Activated T-helper 1 cell treated with anti-CD3 and anti-CD28 coated beads, Interleukin-12 subunit alpha, Interleukin-12 subunit beta, Interleukin-2, Interleukin-4 antibody, amounts not matched to agents 30 ng/mL and 10 ng/mL and 1 ng/mL, durations not matched to agents 14 hours and 24 hours and 36 hours (primary cell): ENCODE measurements at regions not wholly inside any gene's neighbourhood (a gene's known extent, or its start where the extent isn't known, plus 50 kb on each side); places are given as distances from the start of the nearest gene placed in this dataset.

ENCODE experiments used
- DNase-seq: peaks from one replicate; pipeline ENCODE4 v3.0.0; 2021; ENCODE audit warnings: low spot score
- H3K27ac Mint-ChIP-seq: one replicate; pipeline ENCODE4 v1.8.0; 2021; ENCODE audit warnings: mild to moderate bottlenecking, mixed read lengths
- H3K27me3 Mint-ChIP-seq: one replicate; pipeline ENCODE4 v1.8.0; 2022; ENCODE audit warnings: mild to moderate bottlenecking, moderate library complexity, mixed read lengths; ENCODE audit not compliant: insufficient read depth
- H3K36me3 Mint-ChIP-seq: one replicate; pipeline ENCODE4 v1.8.0; 2021; ENCODE audit warnings: low read depth, mixed read lengths
- H3K4me1 Mint-ChIP-seq: one replicate; pipeline ENCODE4 v1.8.0; 2021; ENCODE audit warnings: low read depth, mixed read lengths
- H3K4me3 Mint-ChIP-seq: one replicate; pipeline ENCODE4 v1.8.0; 2021; ENCODE audit warnings: mild to moderate bottlenecking, moderate library complexity, mixed read lengths
- H3K9me3 Mint-ChIP-seq: one replicate; pipeline ENCODE4 v1.8.0; 2021; ENCODE audit warnings: mixed read lengths
- intact Hi-C: fragments of 100-400 bp; cut with micrococcal nuclease; formaldehyde crosslinking; loops from one replicate; pipeline ENCODE4 v1.15.1; 2024

- H3K36me3 Mint-ChIP-seq = no peaks in the 10 kb centered on the region
- H3K4me3 Mint-ChIP-seq = no peak overlapping the region
- no peaks in the 10 kb centered on the region for H3K4me1 Mint-ChIP-seq
- H3K9me3 Mint-ChIP-seq = peaks cover 17% of the 10 kb centered on the region
- H3K27me3 Mint-ChIP-seq = no peaks in the 10 kb centered on the region
- intact Hi-C loops = no loop called here
- H3K27ac Mint-ChIP-seq = no peak overlapping the region
- DNase-seq = no peak
Measured at GRCh38 chr5:18023986-18024385, 389.7 kb downstream of the TAF11L14 start.

GRCh38 chr5:18024542-18024941 is 390.3 kb downstream of the TAF11L14 start:
- H3K36me3 Mint-ChIP-seq = no peaks in the 10 kb centered on the region
- no peak for DNase-seq
- intact Hi-C loops = no loop called here
- H3K27ac Mint-ChIP-seq = no peak overlapping the region
- H3K9me3 Mint-ChIP-seq = peaks cover 14% of the 10 kb centered on the region
- no peaks in the 10 kb centered on the region for H3K27me3 Mint-ChIP-seq
- H3K4me1 Mint-ChIP-seq = no peaks in the 10 kb centered on the region
- H3K4me3 Mint-ChIP-seq = no peak overlapping the region

GRCh38 chr5:18027241-18027867 is 393.1 kb downstream of the TAF11L14 start:
- Mint-ChIP-seq H3K4me3 (no peak overlapping the region), H3K27me3 (no peaks in the 10 kb centered on the region), H3K9me3 (peaks cover 9% of the 10 kb centered on the region), H3K27ac (no peak overlapping the region), H3K36me3 (no peaks in the 10 kb centered on the region), H3K4me1 (no peaks in the 10 kb centered on the region)
- intact Hi-C loops = no loop called here
- DNase-seq = no peak

- Mint-ChIP-seq H3K4me1 (no peaks in the 10 kb centered on the region), H3K27me3 (no peaks in the 10 kb centered on the region), H3K9me3 (peaks cover 11% of the 10 kb centered on the region), H3K36me3 (no peaks in the 10 kb centered on the region), H3K27ac (no peak overlapping the region), H3K4me3 (no peak overlapping the region)
- no peak for DNase-seq
- intact Hi-C loops = no loop called here
Measured at GRCh38 chr5:18028036-18028435, 393.8 kb downstream of the TAF11L14 start.

- Mint-ChIP-seq H3K9me3 (peaks cover 8% of the 10 kb centered on the region), H3K4me1 (no peaks in the 10 kb centered on the region), H3K27me3 (no peaks in the 10 kb centered on the region), H3K4me3 (no peak overlapping the region), H3K27ac (no peak overlapping the region), H3K36me3 (no peaks in the 10 kb centered on the region)
- intact Hi-C loops = no loop called here
- no peak for DNase-seq
Measured at GRCh38 chr5:18032744-18033143, 398.5 kb downstream of the TAF11L14 start.

- Mint-ChIP-seq H3K27ac (no peak overlapping the region), H3K4me3 (no peak overlapping the region), H3K9me3 (peaks cover 8% of the 10 kb centered on the region), H3K27me3 (no peaks in the 10 kb centered on the region), H3K36me3 (no peaks in the 10 kb centered on the region), H3K4me1 (no peaks in the 10 kb centered on the region)
- intact Hi-C loops = no loop called here
- DNase-seq = no peak
Measured at GRCh38 chr5:18036531-18036930, 402.3 kb downstream of the TAF11L14 start.

- no peak for DNase-seq
- Mint-ChIP-seq H3K4me1 (no peaks in the 10 kb centered on the region), H3K27ac (no peak overlapping the region), H3K27me3 (no peaks in the 10 kb centered on the region), H3K4me3 (no peak overlapping the region), H3K9me3 (peaks cover under 1% of the 10 kb centered on the region), H3K36me3 (no peaks in the 10 kb centered on the region)
- intact Hi-C loops = no loop called here
Measured at GRCh38 chr5:18037718-18038117, 403.5 kb downstream of the TAF11L14 start.

- H3K27me3 Mint-ChIP-seq = no peaks in the 10 kb centered on the region
- no peaks in the 10 kb centered on the region for H3K36me3 Mint-ChIP-seq
- no peaks in the 10 kb centered on the region for H3K4me1 Mint-ChIP-seq
- intact Hi-C loops = no loop called here
- no peak overlapping the region for H3K27ac Mint-ChIP-seq
- no peaks in the 10 kb centered on the region for H3K9me3 Mint-ChIP-seq
- no peak overlapping the region for H3K4me3 Mint-ChIP-seq
- DNase-seq = no peak
Measured at GRCh38 chr5:18043344-18043743, 409.1 kb downstream of the TAF11L14 start.

GRCh38 chr5:18048449-18048848 is 414.2 kb downstream of the TAF11L14 start:
- Mint-ChIP-seq H3K4me1 (no peaks in the 10 kb centered on the region), H3K27me3 (no peaks in the 10 kb centered on the region), H3K9me3 (peaks cover 14% of the 10 kb centered on the region), H3K36me3 (no peaks in the 10 kb centered on the region), H3K27ac (no peak overlapping the region), H3K4me3 (no peak overlapping the region)
- intact Hi-C loops = no loop called here
- DNase-seq = no peak

GRCh38 chr5:18050345-18050744 is 416.1 kb downstream of the TAF11L14 start:
- intact Hi-C loops = no loop called here
- Mint-ChIP-seq H3K4me1 (no peaks in the 10 kb centered on the region), H3K4me3 (no peak overlapping the region), H3K9me3 (peaks cover 21% of the 10 kb centered on the region), H3K27ac (no peak overlapping the region), H3K27me3 (no peaks in the 10 kb centered on the region), H3K36me3 (no peaks in the 10 kb centered on the region)
- DNase-seq = no peak

- no peak for DNase-seq
- no peaks in the 10 kb centered on the region for H3K36me3 Mint-ChIP-seq
- H3K4me3 Mint-ChIP-seq = no peak overlapping the region
- no peaks in the 10 kb centered on the region for H3K4me1 Mint-ChIP-seq
- H3K9me3 Mint-ChIP-seq = peaks cover 21% of the 10 kb centered on the region
- H3K27ac Mint-ChIP-seq = no peak overlapping the region
- intact Hi-C loops = no loop called here
- no peaks in the 10 kb centered on the region for H3K27me3 Mint-ChIP-seq
Measured at GRCh38 chr5:18050776-18051175, 416.5 kb downstream of the TAF11L14 start.

GRCh38 chr5:18051953-18052352 is 417.7 kb downstream of the TAF11L14 start:
- intact Hi-C loops = no loop called here
- Mint-ChIP-seq H3K4me3 (no peak overlapping the region), H3K27ac (no peak overlapping the region), H3K27me3 (no peaks in the 10 kb centered on the region), H3K36me3 (no peaks in the 10 kb centered on the region), H3K9me3 (peaks cover 21% of the 10 kb centered on the region), H3K4me1 (no peaks in the 10 kb centered on the region)
- no peak for DNase-seq

- Mint-ChIP-seq H3K27me3 (no peaks in the 10 kb centered on the region), H3K9me3 (peaks cover 21% of the 10 kb centered on the region), H3K36me3 (no peaks in the 10 kb centered on the region), H3K4me3 (no peak overlapping the region), H3K27ac (no peak overlapping the region), H3K4me1 (no peaks in the 10 kb centered on the region)
- DNase-seq = no peak
- intact Hi-C loops = no loop called here
Measured at GRCh38 chr5:18052569-18052968, 418.3 kb downstream of the TAF11L14 start.

- no peaks in the 10 kb centered on the region for H3K27me3 Mint-ChIP-seq
- no peaks in the 10 kb centered on the region for H3K4me1 Mint-ChIP-seq
- no peak for DNase-seq
- H3K9me3 Mint-ChIP-seq = peaks cover 7% of the 10 kb centered on the region
- intact Hi-C loops = no loop called here
- no peaks in the 10 kb centered on the region for H3K36me3 Mint-ChIP-seq
- no peak overlapping the region for H3K27ac Mint-ChIP-seq
- H3K4me3 Mint-ChIP-seq = no peak overlapping the region
Measured at GRCh38 chr5:18057725-18058124, 423.5 kb downstream of the TAF11L14 start.
